ENCODE measurements at regions not wholly inside any gene's neighbourhood (a gene's known extent, or its start where the extent isn't known, plus 50 kb on each side); places are given as distances from the start of the nearest gene placed in this dataset.
"Not testable (repeated sequence)": the region's sequence is repeated elsewhere in the genome, so short reads cannot be mapped to it uniquely, and the experiment has no call there.

DNA sequence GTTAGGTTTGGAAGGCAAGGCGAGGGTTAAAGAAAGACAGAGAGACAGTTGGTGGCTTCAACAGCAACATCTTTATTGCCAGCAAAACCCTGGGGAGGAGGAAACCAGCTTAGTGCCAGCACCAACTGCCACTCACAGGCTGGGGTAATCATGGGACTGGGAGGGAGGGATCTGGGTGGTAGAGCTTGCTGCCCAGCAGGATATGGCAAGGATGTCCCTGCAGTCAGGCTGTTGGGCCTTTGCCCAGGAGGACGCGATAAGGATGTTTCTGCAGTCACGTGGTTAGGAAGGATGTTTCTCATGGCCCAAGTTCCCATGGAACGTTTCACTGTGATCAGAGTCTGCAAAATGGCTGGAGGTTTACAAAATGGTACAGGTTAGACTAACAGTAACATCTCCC lies 233.5 kb downstream of the POTED start:
- TF ChIP-seq CTCF (IDR thresholded peaks at IDR 0.05; ENCODE audit: low read depth, low read length, poor library complexity, severe bottlenecking); EZH2phosphoT487 (IDR thresholded peaks at IDR 0.05; ENCODE audit: borderline replicate concordance, low read length): not testable (repeated sequence)
